ENCODE measurements at regions not wholly inside any gene's neighbourhood (a gene's known extent, or its start where the extent isn't known, plus 50 kb on each side); places are given as distances from the start of the nearest gene placed in this dataset.
"Not testable (repeated sequence)": the region's sequence is repeated elsewhere in the genome, so short reads cannot be mapped to it uniquely, and the experiment has no call there.

DNA sequence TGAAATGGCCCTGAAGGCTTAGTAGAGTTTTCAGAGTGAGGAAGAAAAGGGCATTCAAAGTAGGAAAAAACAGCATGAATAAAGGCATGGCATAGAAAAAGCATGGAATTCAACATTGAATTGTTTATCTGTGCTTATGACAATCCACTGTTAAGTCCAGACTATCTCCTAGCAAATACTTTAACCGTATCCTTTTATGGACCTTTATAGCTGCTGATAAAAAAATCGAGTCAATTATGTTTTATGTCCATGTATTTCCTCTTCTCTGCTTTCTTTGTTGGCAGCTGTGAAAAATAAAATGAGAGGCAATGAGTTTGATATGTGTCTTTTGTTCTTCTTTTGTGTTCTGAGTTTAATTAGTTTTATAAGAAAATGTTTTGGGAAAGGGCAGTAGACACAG lies 70.4 kb downstream of the TDRD15 start:
- DNase-seq: no peak

DNA sequence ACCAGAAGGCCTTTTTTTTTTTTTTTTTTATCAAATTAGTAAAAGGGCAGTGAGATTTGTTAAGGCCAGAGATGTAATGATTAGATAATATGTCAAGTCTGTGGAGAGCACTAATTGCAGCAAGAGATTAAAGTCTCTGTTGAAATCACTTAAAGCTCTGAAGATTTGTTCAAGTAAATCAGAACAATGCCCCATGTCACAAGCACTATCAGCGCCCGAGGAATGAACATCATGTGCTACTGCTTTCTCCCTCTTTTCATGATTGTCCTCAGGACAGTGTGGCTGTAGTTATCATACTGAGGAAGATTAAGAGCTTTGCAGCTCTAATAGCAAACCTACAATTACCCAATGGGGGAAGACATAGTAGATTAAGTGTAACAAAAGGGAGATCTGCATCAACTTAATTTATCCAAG lies 71.1 kb downstream of the TDRD15 start:
- DNase-seq: no peak

DNA sequence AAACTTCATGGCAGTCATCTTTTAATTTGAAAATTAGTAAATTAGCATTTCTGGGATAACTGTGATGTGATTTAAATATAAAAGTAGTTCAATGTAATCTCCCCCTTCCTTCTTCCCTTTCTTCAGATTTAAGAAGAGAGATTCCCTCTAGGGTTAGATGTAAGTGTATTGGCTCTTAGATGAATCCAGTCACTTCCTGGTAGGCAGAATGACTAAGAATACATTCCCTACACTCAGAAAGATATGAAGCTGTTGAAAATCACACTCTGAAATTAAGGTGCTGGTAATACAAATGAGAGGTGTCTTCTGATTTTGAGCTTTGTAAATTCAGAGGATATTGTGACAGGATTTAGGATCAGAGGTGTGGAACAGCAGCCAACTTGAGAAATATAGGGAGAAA lies 71.6 kb downstream of the TDRD15 start:
- no peak for DNase-seq

DNA sequence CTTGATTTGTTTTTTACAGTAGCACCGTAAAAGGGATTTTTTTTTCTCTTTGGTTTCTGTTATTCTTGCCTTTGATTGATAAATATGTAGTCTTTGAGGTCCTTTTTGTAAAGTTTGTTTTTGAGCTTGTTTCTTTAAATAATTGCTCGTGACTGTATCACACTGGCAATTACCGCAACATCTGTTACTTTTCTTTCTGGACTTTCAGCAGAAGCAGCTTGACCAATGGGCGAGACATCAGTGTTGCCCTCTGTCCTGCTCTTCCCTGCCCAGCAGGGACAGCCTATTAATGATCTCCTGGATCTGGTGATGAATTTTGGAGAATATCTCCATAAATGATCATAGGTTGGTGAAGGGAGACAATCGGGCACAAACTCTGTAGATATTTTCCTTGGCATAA lies 74.9 kb downstream of the TDRD15 start:
- no peak for DNase-seq

DNA sequence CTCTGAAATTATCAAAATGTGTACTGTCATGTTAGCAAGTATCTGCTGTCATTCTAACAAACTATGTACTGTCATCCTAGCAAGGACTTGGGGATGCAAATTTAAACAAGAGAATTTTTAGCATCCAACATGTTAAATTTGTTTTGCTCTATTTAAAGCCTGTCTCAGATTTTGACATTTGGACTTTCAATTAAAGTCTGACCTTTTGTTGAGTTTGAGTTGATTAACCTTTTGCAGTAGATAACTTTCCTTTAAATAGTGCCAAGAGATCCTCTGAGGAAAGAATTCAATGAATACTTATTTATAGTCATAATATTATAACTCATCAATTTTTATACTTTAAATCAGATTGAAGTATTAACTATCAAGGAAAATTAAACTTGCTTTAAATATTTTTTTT lies 80.2 kb downstream of the TDRD15 start:
- DNase-seq: no peak

DNA sequence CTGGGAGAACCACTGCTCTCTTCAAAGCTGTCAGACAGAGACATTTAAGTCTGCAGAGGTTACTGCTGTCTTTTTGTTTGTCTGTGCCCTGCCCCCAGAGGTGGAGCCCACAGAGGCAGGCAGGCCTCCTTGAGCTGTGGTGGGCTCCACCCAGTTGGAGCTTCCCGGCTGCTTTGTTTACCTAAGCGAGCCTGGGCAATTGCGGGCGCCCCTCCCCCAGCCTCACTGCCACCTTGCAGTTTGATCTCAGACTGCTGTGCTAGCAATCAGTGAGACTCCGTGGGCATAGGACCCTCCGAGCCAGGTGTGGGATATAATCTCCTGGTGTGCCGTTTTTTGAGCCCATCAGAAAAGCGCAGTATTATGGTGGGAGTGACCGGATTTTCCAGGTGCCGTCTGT lies 90.3 kb downstream of the TDRD15 start:
- DNase-seq: not testable (repeated sequence)

DNA sequence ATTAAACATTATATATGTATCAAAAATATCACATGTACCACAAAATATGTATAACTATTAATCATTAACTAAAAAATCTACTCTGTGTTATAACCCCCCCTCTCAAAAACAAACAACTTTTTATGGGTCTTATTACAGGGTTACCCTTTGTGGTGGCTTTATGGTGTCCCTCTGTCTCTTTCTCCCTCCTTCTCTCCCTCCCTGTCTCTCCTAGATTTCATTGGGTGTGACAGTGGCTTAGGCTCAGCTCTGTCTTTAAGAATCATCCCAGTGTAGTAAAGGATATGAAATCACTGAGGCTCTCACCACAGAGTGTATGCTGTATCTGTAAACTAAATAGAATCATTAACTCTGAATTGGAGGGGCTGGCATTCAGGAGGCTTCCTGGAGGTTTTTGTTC lies 93.7 kb downstream of the TDRD15 start:
- DNase-seq: no peak

DNA sequence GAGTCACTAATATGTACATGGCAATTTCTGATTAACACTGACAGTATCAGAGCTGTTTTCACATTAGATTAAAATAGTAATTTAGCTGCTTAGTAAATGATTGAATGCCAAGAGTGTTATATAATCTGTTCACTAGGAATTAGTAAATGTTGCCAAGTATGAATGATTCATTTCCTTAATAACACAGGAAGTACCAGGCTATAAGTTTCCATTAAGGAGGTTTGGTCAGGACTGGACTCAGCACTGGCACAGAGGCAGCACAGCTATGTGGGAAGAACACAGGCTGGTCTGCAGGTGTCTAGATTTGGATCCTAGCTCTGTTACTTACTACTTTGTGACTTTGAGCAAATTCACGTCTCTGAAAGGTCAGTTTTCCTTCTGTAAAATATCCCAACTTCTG lies 97.2 kb downstream of the TDRD15 start:
- DNase-seq: no peak

DNA sequence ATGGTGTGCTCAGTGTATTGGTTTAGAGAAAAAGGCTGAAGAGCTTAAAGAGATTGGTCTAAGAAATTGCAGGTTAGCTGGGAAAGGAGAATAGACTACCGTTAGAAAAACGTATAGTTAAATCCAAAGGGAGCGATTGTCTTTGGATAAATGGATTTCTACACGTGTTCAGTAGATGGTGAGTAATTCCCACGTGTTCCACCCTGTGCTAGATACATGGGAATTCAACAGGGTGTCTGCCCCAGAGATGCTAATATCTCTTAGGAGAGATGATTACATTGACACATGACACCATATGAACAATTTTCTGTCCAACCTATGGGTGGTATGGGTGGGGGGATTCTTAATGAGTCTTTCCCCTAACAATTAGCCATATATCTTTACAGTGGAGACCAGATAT lies 99.8 kb downstream of the TDRD15 start:
- DNase-seq: no peak

DNA sequence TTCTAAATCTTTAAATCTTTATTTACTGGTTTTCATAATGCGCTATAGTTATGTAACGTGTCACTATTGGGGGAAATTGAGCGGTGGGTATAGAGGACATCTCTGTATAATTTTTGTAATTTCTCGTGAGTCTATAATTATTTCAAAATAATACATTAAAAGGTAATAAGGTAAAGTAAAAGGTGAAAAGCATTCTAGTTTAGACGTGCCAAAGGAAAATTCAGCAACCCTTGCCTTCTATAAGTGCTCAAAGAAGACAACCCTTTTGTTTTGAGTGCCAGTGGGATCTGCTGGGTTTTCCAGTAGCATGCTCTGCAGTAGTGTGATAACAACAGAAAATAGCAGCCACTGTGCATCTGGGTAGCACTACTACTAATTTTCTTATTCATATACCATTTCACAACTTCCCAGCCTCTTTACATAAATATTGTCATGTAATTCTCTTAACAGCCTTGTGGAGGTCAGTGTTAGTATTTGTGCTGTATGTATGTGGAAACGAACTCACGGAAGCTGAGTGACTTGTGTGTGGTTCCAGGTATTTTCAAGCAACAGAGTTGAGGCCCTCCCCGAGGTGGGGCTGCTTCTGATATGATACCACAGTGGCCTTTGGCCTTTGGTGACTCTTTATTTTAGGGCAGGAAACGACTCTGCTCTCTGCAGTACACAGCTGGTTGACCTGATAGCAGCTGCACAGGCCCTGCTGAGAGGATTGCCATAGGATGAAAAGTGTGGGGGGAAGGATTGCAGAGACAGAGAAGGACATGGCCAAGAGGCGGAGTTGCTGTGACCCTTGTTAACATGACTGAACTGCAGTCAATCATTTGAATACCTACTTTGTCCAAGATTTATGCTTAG lies 104.5 kb downstream of the TDRD15 start:
- DNase-seq: no peak

DNA sequence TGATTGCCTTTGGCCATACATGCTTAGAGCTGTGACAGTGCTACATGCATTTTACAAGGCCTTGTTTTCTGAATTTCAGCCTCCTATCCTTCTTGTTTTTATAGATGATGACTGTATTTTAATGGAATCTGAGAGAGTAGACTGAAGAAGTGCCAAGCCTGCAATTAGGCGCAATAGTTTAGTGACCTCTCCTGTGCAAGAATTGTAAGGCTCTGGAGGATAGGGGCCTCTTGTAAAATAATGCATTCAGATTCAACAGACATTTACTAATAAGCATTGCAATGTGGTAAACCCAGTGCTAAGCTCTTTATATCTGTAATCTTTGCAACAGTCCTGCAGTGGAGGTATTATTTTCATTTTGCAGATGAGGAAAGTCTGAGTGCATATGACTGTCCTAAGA lies 105.5 kb downstream of the TDRD15 start:
- no peak for DNase-seq

DNA sequence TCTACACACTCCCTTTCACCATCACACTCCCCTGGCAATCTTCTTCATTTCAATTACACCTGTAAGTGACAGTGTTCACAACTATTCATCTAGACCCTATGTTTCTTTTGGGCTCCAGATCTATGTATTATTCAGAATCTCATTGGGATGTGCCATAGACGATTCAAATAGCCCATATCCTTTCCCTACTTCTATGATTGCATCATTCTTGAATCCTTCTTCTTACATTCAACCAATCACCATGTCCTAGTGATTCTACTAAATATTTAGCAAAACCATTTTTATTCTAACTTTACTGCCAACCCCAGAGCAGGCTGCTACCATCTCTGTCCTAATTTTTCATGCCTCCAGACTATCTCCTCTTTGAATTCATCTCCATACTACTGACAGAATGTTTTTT lies 106.4 kb downstream of the TDRD15 start:
- DNase-seq: no peak

DNA sequence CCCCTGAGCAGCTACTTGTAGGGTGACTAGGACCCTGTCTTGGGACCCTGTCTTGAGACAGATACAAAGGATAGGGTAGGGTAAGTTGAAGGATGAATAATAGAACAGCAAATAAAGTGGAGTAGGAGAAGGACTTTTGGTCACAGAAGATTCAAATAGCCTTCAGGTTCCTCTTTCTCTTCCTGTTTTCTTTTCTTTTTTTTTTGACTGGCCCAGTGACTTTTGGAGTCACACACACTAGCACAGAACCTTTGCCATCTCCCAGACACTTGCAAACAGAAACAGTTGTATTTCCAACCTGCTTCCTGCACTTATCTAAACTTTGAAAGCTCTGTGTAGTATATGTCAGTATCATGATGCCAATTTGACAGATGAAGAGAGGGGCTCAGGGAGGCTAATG lies 108.2 kb downstream of the TDRD15 start:
- DNase-seq: no peak

DNA sequence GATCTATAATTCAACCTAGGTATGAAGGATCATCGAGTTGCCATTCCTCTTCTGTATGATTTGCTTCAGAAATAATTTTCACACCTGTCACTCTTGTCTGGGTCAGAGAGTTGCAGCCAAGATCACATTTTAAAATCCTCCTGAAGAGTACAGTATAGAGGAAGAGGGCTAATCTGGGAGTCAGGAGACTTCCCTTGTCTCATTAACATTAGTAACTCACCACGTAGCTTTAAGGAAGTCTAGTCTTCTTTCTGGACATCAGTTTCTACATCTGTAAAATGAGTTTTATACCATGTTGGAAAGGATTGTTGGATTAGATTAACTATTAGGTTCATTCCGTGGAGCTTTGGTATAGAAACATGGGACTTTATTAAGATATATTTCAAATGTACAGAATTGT lies 109.4 kb downstream of the TDRD15 start:
- no peak for DNase-seq

DNA sequence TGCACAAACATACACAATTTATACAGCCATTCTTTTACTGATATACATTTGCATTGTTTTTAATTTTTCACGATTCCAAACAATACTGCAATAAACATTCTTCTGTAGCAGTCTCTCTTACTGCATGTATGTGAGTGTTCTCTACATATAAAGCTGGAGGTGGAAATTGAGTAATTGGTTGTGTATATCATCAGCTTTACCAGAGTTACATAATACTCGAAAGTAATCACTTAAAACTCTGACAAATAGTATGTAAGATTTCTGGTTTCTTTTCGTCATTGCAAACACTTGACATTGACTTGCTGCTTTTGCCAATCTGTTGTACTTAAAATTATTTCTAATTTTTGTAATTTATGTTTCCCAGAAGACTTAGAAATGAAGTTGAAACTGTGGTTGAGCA lies 110.2 kb downstream of the TDRD15 start:
- no peak for DNase-seq

DNA sequence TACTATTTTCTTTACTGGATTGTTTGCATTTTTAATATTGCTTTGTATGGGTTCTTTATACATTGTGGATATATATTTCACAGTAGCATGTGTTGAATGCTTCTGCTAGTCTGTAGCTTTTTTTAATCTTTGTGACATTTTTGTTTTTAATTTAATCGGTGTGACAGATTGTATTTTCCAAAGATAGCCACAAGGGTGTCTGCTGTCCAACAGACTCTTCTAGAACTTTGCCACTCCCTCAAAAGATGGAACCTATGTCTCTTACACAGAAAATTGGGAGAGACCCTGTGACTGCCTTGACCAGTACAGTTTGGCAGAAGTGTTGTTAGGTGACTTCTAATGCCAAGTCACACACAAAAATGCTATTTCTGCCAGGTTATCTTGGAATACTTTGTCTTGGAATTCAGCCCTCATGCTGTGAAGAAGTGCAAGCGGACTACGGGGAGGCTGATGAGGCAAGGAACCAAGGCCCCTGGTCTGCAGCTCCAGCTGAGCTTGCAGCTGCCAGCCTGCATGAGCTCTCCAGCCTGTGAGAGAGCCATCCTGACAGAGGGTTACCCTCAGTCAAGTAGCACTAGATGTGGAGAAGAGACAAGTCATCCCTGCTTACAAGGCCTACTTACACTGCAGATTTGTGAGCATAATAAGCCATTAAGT lies 110.8 kb downstream of the TDRD15 start:
- no peak for DNase-seq

DNA sequence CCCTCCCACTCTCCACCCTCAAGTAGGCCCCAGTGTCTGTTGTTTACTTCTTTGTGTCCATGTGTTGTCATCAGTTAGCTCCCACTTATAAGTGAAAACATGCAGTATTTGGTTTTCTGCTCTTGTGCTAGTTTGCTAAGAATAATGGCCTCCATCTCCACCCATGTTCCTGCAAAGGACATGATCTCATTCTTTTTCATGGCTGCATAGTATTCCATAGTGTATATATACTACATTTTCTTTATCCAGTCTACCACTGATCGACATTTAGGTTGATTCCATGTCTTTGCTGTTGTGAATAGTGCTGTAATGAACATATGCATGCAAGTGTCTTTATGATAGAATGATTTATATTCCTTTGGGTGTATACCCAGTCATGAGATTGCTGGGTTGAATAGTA lies 116.0 kb downstream of the TDRD15 start:
- not testable (repeated sequence) for DNase-seq

DNA sequence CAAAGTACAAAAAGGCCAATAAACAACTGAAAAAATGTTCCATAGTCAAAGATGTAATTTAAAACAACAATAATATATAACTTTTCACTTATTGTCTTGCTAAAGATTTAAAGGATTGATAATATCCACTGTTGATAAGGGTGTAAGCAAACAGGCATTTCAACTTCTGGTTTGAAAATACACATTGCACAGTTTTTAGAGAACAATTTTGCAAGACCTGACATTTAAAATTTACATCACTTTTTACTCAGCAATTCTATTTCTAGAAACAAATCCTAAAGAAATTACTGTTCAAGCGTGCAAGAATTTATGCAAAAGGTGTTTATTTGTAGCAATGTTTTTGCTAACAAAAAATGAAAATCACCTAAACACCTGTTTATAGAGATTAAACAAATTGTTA lies 120.4 kb downstream of the TDRD15 start:
- no peak for DNase-seq

DNA sequence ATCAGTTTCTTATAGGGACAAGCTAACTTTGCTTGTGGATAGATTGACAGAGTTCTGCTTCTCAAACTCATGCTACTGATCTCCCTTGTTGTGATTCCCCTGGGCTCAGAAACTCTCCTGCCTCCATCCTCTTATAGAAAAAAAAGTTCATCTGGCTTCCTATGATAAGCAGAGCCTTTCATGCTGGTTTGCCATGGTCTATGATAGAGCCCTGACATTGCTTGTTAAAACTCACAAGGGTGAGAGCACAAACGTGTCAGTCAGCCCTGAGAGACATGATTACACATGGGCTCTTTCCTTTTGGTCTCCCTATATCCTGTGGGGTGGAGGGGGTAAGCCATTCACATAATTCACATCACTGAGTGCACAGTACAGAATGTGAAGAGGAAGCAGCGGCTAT lies 121.8 kb downstream of the TDRD15 start:
- no peak for DNase-seq

DNA sequence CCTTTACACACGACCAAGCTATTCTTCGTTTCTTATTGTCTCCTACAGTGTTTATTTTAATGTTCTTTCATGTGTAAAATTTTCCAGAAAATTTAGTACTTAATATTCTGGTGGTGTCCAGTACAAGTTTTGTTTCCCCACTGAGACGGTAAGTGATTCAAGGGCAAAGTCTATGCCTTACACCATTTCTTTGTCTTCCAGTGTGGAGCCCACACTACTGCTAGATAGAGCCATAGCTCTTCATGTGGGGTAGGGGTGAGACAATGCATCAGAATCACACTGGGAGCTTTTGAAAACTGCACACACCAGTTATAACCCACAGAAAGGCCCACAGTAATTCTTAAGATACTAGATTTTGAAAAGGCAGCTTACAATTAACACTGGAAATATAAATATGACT lies 125.6 kb downstream of the TDRD15 start:
- DNase-seq: no peak

DNA sequence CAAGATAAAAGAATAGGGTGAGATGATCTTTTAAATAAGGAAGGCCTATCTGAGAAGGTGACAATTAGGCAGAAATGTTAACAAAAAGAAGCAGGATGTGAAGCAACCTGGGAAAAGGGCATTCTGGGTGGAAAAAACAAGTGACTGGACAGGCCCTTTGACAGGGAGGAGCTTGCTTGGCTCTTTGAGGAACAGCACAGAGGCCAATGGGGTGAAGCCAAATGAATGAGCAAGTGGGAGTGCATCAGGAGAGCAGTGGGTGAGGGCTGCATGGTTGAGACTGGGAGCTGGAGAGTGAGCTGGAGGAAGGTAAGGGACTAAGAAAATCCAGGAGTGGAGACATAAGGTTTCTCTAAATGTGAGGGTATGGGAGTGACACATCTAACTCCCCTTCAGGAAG lies 126.9 kb downstream of the TDRD15 start:
- DNase-seq: no peak

DNA sequence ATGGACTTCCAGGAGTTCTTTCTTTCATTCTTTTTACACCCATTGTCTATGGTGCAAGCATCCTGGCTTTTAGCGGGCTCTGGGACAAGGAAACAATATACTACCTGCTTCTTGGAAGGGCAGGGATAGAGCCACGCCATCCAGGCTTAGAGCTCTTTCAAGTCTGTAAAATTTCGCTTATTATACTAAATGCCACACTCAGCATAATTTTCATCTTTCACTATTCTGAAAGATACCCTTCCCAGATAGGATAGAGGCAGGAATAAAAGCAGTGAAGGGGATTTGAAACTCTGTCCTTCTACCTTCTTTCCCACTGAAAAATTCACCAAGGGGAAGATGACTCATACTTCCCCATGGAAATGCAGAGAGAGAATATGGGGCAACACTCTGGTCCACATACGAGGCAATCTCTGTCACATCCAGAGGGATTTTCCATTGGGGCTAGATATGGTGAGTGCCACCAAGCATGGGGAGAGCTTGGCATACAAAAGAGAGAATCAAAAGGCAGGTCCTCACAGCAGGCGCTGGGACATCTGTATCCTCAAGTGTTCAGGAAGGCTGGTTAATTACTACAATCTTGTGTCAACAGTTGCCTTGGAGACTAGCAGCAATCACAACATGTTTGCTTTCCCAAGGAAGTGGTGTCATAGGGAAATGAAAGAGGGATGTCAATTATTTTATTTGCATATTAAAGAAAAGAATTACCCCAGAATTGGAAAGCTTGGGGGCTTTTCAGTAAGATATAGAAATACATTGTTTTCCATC lies 127.6 kb downstream of the TDRD15 start:
- no peak for DNase-seq

DNA sequence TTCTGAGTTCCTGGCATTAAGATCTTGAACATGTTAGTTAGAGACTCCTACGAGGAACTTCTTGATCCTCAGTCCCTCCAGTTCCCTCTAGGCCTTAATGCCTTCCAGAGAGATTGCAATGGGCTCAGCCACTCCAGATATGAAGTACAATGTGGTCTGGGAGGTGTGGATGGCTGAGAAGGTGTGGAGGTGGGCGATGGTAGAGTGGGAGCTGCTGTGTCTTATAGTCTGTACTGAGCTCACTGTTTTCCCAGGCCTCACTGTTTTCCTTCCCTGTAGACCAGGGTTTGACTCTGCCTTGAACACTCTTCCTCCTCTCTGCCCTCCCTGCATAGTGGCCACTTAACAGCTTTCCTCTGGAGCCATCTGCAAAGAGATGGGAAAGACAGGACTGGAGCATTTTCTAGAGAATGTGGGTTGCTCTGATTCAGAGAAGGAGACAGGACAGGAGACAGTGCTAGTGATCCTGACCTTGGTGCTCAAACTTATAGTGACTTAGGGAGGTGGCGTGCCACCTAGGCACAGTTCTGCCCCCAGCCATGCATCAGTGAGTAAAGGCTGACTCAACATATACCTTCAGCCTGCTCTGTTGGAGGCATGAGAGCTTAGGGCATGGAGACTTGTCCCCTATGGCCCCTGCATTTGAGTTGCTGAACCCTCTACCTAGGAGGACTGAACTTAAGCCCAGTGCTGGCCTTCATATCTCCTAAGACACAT lies 129.7 kb downstream of the TDRD15 start:
- no peak for DNase-seq
